ENCODE measurements at regions not wholly inside any gene's neighbourhood (a gene's known extent, or its start where the extent isn't known, plus 50 kb on each side); places are given as distances from the start of the nearest gene placed in this dataset.

DNA sequence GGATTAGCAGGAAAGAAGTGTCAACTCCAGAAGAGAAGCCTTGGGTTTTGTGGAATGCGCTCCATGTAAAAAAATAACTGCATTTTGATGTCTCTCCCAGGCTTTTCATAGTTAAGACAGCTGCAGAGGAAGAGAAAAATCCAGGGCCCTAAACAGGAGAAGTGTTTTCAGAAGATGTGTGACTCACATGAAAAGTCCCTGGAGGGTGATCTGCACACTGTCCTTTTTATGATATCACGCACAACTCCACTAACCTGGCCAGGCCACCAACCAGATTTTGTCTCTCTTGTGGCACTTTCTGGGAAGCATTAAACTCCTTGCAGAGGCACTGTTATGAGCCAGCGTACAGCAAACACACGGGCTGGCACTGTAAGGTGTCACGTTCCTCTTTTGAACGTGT, 267.3 kb downstream of the FGF9 start:
- Histone ChIP-seq H3K4me1 (ENCODE audit: control insufficient read depth, insufficient read depth, low read length, unreplicated experiment) (no peaks in the 10 kb centered on the region), H3K79me2 (ENCODE audit: control insufficient read depth, insufficient read depth, low read length, unreplicated experiment) (no peaks in the 10 kb centered on the region), H2AFZ (ENCODE audit: low read length, unreplicated experiment) (no peak overlapping the region), H3K27ac (ENCODE audit: low read depth, low read length) (no peak overlapping the region), H3K4me3 (ENCODE audit: low read depth, low read length) (no peak overlapping the region), H3K36me3 (ENCODE audit: insufficient read depth, low read length) (no peaks in the 10 kb centered on the region), H3K27me3 (ENCODE audit: insufficient read depth, low read length) (no peaks in the 10 kb centered on the region)

DNA sequence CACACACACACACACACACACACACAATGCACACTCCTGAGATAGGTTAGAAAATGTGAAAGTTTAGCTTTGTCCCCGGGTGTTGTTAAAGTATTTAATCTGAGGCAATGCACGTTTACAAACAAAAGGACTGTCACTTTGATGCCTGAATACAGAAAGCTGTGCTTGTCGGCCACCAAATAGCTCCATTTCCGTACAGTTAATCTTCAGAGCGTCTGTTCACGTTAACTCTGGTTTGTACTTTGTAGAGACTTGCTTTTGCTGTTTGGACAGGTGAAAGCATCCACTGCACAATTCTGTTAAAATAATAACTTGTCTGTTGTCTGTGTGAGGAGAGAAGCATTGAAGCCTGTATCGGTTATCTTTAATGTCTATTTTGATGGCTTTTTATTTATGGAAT, 267.8 kb downstream of the FGF9 start:
- H3K79me2 ChIP-seq (ENCODE audit: control insufficient read depth, insufficient read depth, low read length, unreplicated experiment) = no peaks in the 10 kb centered on the region

DNA sequence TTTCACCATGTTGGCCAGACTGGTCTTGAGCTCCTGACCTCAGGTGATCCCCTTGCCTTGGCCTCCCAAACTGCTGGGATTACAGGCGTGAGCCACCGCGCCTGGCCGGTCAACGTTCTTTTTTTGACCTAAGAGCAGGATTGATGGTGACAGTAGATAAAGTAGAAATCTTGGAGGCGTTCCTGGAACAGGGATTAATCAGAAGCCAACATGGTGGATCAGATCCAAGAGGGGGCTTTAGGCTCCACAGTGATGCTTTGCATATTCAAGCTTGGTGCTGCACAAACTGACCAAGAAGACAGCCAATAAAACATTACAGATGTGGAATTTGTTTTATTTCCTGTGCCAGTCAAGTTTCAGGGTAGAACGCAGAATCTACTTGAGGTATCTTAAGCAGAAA, 271.2 kb downstream of the FGF9 start:
- Histone ChIP-seq H3K27me3 (ENCODE audit: insufficient read depth, low read length) (no peaks in the 10 kb centered on the region), H3K79me2 (ENCODE audit: control insufficient read depth, insufficient read depth, low read length, unreplicated experiment) (no peaks in the 10 kb centered on the region), H3K4me3 (ENCODE audit: low read depth, low read length) (no peak overlapping the region), H2AFZ (ENCODE audit: low read length, unreplicated experiment) (no peak overlapping the region), H3K4me1 (ENCODE audit: control insufficient read depth, insufficient read depth, low read length, unreplicated experiment) (no peaks in the 10 kb centered on the region), H3K36me3 (ENCODE audit: insufficient read depth, low read length) (no peaks in the 10 kb centered on the region), H3K27ac (ENCODE audit: low read depth, low read length) (no peak overlapping the region)

More for the DNA sequence above, 267.8 kb downstream of the FGF9 start:
- no peaks in the 10 kb centered on the region for H3K27me3 ChIP-seq (ENCODE audit: insufficient read depth, low read length)
- H3K36me3 ChIP-seq (ENCODE audit: insufficient read depth, low read length) = no peaks in the 10 kb centered on the region
- no peak overlapping the region for H2AFZ ChIP-seq (ENCODE audit: low read length, unreplicated experiment)
- no peak overlapping the region for H3K4me3 ChIP-seq (ENCODE audit: low read depth, low read length)
- no peaks in the 10 kb centered on the region for H3K4me1 ChIP-seq (ENCODE audit: control insufficient read depth, insufficient read depth, low read length, unreplicated experiment)
- no peak overlapping the region for H3K27ac ChIP-seq (ENCODE audit: low read depth, low read length)

DNA sequence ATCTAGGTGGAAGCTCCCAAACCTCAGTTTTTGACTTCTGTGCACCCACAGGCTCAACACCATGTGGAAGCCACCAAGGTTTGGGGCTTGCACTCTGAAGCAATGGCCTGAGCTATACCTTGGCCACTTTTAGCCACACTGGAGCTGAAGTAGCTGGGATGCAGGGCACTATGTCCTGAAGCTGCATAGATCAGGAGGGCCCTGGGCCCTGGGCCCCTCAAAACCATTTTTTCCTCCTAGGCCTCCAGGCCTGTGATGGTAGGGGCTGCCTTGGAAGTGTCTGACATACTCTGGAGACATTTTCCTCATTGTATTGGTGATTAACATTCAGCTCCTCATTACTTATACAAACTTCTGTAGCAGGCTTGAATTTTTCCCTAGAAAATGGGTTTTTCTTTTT, 273.7 kb downstream of the FGF9 start:
- no peaks in the 10 kb centered on the region for H3K79me2 ChIP-seq (ENCODE audit: control insufficient read depth, insufficient read depth, low read length, unreplicated experiment)
- no peaks in the 10 kb centered on the region for H3K27me3 ChIP-seq (ENCODE audit: insufficient read depth, low read length)
- H3K36me3 ChIP-seq (ENCODE audit: insufficient read depth, low read length) = no peaks in the 10 kb centered on the region
- no peaks in the 10 kb centered on the region for H3K4me1 ChIP-seq (ENCODE audit: control insufficient read depth, insufficient read depth, low read length, unreplicated experiment)
- no peak overlapping the region for H2AFZ ChIP-seq (ENCODE audit: low read length, unreplicated experiment)
- H3K4me3 ChIP-seq (ENCODE audit: low read depth, low read length) = no peak overlapping the region
- H3K27ac ChIP-seq (ENCODE audit: low read depth, low read length) = no peak overlapping the region

DNA sequence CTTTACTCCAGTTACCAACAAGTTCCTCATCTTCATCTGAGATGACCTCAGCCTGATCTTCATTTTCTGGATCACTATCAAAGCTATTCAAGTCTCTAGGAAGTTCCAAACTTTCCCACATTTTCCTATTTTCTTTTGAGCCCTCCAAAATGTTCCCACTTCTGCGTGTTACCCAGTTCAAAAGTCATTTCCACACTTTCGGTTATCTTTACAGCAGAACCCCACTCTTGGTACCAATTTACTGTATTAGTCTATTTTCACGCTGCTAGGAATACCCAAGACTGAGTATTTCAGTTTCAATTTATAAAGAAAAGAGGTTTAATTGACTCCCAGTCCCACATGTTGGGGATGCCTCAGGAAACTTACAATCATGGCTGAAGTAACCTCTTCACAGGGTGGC, 274.3 kb downstream of the FGF9 start:
- H3K27ac ChIP-seq (ENCODE audit: low read depth, low read length) = no peak overlapping the region
- no peaks in the 10 kb centered on the region for H3K4me1 ChIP-seq (ENCODE audit: control insufficient read depth, insufficient read depth, low read length, unreplicated experiment)
- no peaks in the 10 kb centered on the region for H3K79me2 ChIP-seq (ENCODE audit: control insufficient read depth, insufficient read depth, low read length, unreplicated experiment)
- no peak overlapping the region for H2AFZ ChIP-seq (ENCODE audit: low read length, unreplicated experiment)
- H3K4me3 ChIP-seq (ENCODE audit: low read depth, low read length) = no peak overlapping the region
- no peaks in the 10 kb centered on the region for H3K36me3 ChIP-seq (ENCODE audit: insufficient read depth, low read length)
- H3K27me3 ChIP-seq (ENCODE audit: insufficient read depth, low read length) = no peaks in the 10 kb centered on the region

DNA sequence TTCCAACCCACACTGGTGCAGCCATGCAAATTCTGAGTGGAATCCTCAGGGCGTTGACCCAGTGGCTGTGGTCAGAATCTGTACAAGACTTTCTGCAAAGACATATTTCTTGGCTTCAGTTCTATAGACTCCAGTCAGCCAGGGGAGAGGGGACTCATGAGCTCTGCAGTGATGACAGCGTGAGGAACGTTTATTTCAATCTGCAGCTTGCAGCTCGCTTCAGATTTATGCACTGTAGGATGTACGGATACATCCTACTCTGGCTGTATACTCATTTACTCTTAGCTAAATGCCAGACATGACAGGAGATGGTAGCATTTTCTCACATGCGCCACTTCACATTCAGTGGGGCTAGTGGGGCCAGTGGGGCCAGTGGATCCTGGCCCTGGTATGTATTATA, 276.1 kb downstream of the FGF9 start:
- Histone ChIP-seq H3K79me2 (ENCODE audit: control insufficient read depth, insufficient read depth, low read length, unreplicated experiment) (no peaks in the 10 kb centered on the region), H3K36me3 (ENCODE audit: insufficient read depth, low read length) (no peaks in the 10 kb centered on the region), H3K27ac (ENCODE audit: low read depth, low read length) (no peak overlapping the region), H3K4me1 (ENCODE audit: control insufficient read depth, insufficient read depth, low read length, unreplicated experiment) (no peaks in the 10 kb centered on the region), H2AFZ (ENCODE audit: low read length, unreplicated experiment) (no peak overlapping the region), H3K4me3 (ENCODE audit: low read depth, low read length) (no peak overlapping the region), H3K27me3 (ENCODE audit: insufficient read depth, low read length) (no peaks in the 10 kb centered on the region)

DNA sequence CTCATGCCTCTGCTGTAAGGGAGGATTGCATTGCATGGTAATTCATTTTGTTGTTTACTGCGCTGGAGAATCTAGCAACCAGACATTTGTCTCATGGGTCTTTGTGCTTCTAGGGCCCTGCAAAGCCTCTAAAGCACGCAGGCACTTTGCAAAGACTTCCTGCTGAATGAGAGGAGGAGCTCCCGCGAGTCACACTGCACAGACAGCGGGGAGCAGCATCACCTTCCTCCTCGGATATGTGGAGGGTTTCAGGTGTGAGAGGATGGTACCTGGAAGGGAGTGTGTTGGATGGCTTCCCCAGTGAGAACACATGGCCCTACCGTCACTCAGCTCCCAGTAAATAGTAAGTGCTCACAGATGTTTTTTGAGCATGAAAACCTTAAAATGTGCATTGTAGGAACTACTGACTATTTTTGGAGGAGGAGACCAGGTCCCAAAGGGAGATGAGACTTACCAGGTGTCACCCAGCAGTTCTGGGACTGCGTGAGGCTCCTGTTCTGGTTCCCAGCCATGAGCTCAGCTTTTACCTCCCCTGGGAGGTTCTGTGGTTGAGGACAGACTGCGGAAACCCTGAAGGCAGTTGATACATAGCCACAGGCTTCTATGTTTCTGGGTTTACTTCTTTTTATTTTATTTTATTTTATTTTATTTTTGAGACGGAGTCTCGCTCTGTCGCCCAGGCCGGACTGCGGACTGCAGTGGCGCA, 278.0 kb downstream of the FGF9 start:
- no peak overlapping the region for H3K4me3 ChIP-seq (ENCODE audit: low read depth, low read length)
- no peak overlapping the region for H3K27ac ChIP-seq (ENCODE audit: low read depth, low read length)
- H3K79me2 ChIP-seq (ENCODE audit: control insufficient read depth, insufficient read depth, low read length, unreplicated experiment) = no peaks in the 10 kb centered on the region
- no peaks in the 10 kb centered on the region for H3K4me1 ChIP-seq (ENCODE audit: control insufficient read depth, insufficient read depth, low read length, unreplicated experiment)
- H3K27me3 ChIP-seq (ENCODE audit: insufficient read depth, low read length) = no peaks in the 10 kb centered on the region
- H2AFZ ChIP-seq (ENCODE audit: low read length, unreplicated experiment) = no peak overlapping the region
- no peaks in the 10 kb centered on the region for H3K36me3 ChIP-seq (ENCODE audit: insufficient read depth, low read length)

DNA sequence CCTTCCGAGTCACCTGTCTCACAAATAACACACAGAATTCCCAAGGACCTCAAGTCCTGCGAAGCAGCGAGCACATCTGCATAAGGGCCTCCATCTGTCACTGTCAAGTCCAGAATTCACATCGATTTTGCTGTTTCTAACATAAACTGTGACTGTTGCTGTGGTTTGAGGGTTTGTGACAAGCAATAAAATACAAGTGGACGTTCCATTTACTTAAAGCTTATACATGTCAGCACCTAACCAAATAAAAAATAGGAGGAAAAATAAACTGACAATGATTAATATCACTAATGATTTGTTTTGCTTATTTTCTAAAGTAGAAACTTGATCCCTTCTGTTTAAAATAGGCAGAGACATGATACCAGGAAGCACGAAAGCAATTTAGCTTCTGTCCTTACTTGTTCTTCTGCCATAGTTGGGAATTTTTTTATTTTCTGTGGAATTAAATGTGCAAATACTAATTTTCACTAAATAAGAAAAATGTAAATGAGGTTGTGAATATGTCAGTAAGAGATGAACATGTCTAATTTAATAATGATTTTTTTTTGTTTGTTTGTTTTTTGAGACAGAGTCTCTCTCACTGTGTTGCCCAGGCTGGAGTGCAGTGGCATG, 279.1 kb downstream of the FGF9 start:
- no peaks in the 10 kb centered on the region for H3K27me3 ChIP-seq (ENCODE audit: insufficient read depth, low read length)
- H3K27ac ChIP-seq (ENCODE audit: low read depth, low read length) = no peak overlapping the region

DNA sequence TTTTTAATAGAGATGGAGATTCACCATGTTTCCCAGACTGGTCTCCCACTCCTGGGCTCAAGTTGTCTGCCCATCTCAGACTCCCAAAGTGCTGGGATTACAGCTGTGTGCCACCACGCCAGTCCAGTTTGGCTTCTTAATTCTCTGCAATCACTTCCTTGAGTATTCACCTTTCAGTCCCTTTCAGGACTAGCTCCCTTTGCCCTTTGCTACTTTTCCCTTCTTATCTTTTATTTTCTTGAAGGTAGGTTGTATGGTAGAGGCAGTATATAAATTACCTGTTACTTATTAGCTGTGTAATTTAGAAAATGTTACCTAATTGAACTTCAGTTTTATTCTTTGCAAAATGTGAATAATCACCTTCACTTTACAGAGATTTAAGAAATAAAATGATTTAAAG, 285.8 kb downstream of the FGF9 start:
- H3K4me1 ChIP-seq (ENCODE audit: control insufficient read depth, insufficient read depth, low read length, unreplicated experiment) = no peaks in the 10 kb centered on the region
- no peak overlapping the region for H3K27ac ChIP-seq (ENCODE audit: low read depth, low read length)
- H3K4me3 ChIP-seq (ENCODE audit: low read depth, low read length) = no peak overlapping the region

More for the DNA sequence above, 279.1 kb downstream of the FGF9 start:
- no peaks in the 10 kb centered on the region for H3K79me2 ChIP-seq (ENCODE audit: control insufficient read depth, insufficient read depth, low read length, unreplicated experiment)
- H3K4me3 ChIP-seq (ENCODE audit: low read depth, low read length) = no peak overlapping the region
- no peaks in the 10 kb centered on the region for H3K4me1 ChIP-seq (ENCODE audit: control insufficient read depth, insufficient read depth, low read length, unreplicated experiment)
- H3K36me3 ChIP-seq (ENCODE audit: insufficient read depth, low read length) = no peaks in the 10 kb centered on the region
- H2AFZ ChIP-seq (ENCODE audit: low read length, unreplicated experiment) = no peak overlapping the region

DNA sequence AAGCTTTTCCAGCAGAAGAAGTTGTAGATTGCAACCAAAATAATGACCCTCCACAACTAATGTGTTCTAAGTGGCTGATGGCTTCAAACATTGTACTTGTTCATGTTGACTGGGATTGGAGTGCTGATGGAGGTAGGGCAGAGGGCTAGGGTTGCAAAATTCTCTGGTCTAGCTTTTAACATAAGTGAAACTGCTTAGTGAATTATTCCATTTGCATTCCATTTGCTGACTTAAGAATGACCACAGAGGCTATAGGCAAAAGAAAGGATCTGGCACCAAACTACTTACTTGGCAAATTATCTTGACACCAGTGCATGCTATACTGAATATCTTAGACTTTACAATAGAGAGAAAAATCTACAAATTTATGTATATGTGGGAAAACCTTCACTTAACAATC, 287.0 kb downstream of the FGF9 start:
- H3K79me2 ChIP-seq (ENCODE audit: control insufficient read depth, insufficient read depth, low read length, unreplicated experiment) = no peaks in the 10 kb centered on the region
- H3K27me3 ChIP-seq (ENCODE audit: insufficient read depth, low read length) = no peaks in the 10 kb centered on the region
- no peak overlapping the region for H3K27ac ChIP-seq (ENCODE audit: low read depth, low read length)
- H3K4me1 ChIP-seq (ENCODE audit: control insufficient read depth, insufficient read depth, low read length, unreplicated experiment) = no peaks in the 10 kb centered on the region
- no peak overlapping the region for H2AFZ ChIP-seq (ENCODE audit: low read length, unreplicated experiment)
- no peak overlapping the region for H3K4me3 ChIP-seq (ENCODE audit: low read depth, low read length)
- no peaks in the 10 kb centered on the region for H3K36me3 ChIP-seq (ENCODE audit: insufficient read depth, low read length)

More for the DNA sequence above, 285.8 kb downstream of the FGF9 start:
- no peaks in the 10 kb centered on the region for H3K27me3 ChIP-seq (ENCODE audit: insufficient read depth, low read length)
- no peak overlapping the region for H2AFZ ChIP-seq (ENCODE audit: low read length, unreplicated experiment)
- no peaks in the 10 kb centered on the region for H3K36me3 ChIP-seq (ENCODE audit: insufficient read depth, low read length)
- no peaks in the 10 kb centered on the region for H3K79me2 ChIP-seq (ENCODE audit: control insufficient read depth, insufficient read depth, low read length, unreplicated experiment)

DNA sequence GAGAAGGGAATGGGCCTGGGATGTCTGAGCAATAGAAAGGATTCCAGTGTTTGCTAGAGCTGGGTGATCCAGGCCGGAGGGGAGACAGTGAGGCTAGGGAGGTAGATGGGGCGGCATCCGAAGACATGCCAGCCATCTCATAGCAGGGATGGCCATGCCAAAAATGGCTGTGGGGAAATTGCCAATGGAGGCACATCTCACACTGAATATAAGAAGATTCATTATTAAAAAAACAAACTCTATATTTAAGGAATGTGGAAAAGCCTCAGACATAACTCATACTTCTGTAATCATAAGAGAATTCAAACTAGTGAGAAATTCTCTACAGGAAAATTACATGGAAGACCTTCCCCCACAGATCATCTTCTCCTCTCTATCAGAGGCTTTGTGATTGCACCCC, 289.2 kb downstream of the FGF9 start:
- H3K4me1 ChIP-seq (ENCODE audit: control insufficient read depth, insufficient read depth, low read length, unreplicated experiment) = no peaks in the 10 kb centered on the region
- H2AFZ ChIP-seq (ENCODE audit: low read length, unreplicated experiment) = no peak overlapping the region
- no peaks in the 10 kb centered on the region for H3K36me3 ChIP-seq (ENCODE audit: insufficient read depth, low read length)
- H3K27ac ChIP-seq (ENCODE audit: low read depth, low read length) = no peak overlapping the region
- H3K27me3 ChIP-seq (ENCODE audit: insufficient read depth, low read length) = no peaks in the 10 kb centered on the region
- H3K4me3 ChIP-seq (ENCODE audit: low read depth, low read length) = no peak overlapping the region
- H3K79me2 ChIP-seq (ENCODE audit: control insufficient read depth, insufficient read depth, low read length, unreplicated experiment) = no peaks in the 10 kb centered on the region
